SK-N-SH treated with all-trans-retinoic acid at 6 μM for 48 hours (cell line): ENCODE measurements at regions not wholly inside any gene's neighbourhood (a gene's known extent, or its start where the extent isn't known, plus 50 kb on each side); places are given as distances from the start of the nearest gene placed in this dataset.

Experiments used
- GLIS3 ChIP-seq: fragments of 250-450 bp; sonication (Bioruptor Pico); IDR thresholded peaks from 2 replicates; pipeline ENCODE4 v1.5.0; 2020; ENCODE audit warnings: mild to moderate bottlenecking, moderate library complexity
- TCF4 ChIP-seq: fragments of 250-450 bp; sonication (Bioruptor Pico); IDR thresholded peaks from 2 replicates; pipeline ENCODE4 v1.8.0; 2021; ENCODE audit warnings: mild to moderate bottlenecking, moderate library complexity, borderline replicate concordance

- TF ChIP-seq TCF4 (CRISPR knock-in tag): no peak
- TF ChIP-seq GLIS3: no peak
These were observed 1025.5 kb downstream of the RPA4 start for GRCh38 chrX:97909245-97909644.
